ENCODE measurements at regions not wholly inside any gene's neighbourhood (a gene's known extent, or its start where the extent isn't known, plus 50 kb on each side); places are given as distances from the start of the nearest gene placed in this dataset.

GRCh38 chr9:17905366-17905765, 326.5 kb downstream of the SH3GL2 start:
- TF ChIP-seq ZNF165 (CRISPR knock-in tag; IDR thresholded peaks at IDR 0.05; ENCODE audit: borderline replicate concordance) (no peak), CEBPB (tag; IDR thresholded peaks at IDR 0.05) (no peak), CTCF (IDR thresholded peaks at IDR 0.05 in 2 of 3, conservative IDR thresholded peaks at IDR 0.05 in 1 of 3; ENCODE audit: insufficient read depth in 2 of 3, low read depth in 1 of 3, low read length in 3 of 3) (no peak), MAFK (IDR thresholded peaks at IDR 0.05; ENCODE audit: low read length) (no peak), STAT5B (CRISPR knock-in tag; IDR thresholded peaks at IDR 0.05) (no peak)

Data from K562 (cell line).